ENCODE measurements at regions not wholly inside any gene's neighbourhood (a gene's known extent, or its start where the extent isn't known, plus 50 kb on each side); places are given as distances from the start of the nearest gene placed in this dataset.

GRCh38 chr11:98365190-98365589, 655.6 kb upstream of the CNTN5 start:
- H3K27ac ChIP-seq (ENCODE audit: insufficient read depth, low read depth, low read length) = no peak overlapping the region
- FAIRE-seq = no peak
- ChIA-PET CTCF (no interaction called here), POLR2A (no interaction called here)
- H3K4me3 ChIP-seq (replicated peaks in 1 of 3; ENCODE audit: insufficient read depth in 1 of 3, low read depth in 1 of 3, low read length in 3 of 3) = no peak overlapping the region
- no peaks in the 10 kb centered on the region for H3K79me2 ChIP-seq (ENCODE audit: control insufficient read depth, insufficient read depth, low read length)
- no peak overlapping the region for H3K4me2 ChIP-seq (ENCODE audit: insufficient read depth, low read length)
- H4K20me1 ChIP-seq (replicated peaks; ENCODE audit: control insufficient read depth, extremely low read depth, insufficient read depth, low read length) = no peaks in the 10 kb centered on the region
- no TSS peak for BruUV-seq (replicated peaks)
- H2AFZ ChIP-seq (ENCODE audit: low read depth, low read length) = no peak overlapping the region
- TF ChIP-seq, protein P1, sequence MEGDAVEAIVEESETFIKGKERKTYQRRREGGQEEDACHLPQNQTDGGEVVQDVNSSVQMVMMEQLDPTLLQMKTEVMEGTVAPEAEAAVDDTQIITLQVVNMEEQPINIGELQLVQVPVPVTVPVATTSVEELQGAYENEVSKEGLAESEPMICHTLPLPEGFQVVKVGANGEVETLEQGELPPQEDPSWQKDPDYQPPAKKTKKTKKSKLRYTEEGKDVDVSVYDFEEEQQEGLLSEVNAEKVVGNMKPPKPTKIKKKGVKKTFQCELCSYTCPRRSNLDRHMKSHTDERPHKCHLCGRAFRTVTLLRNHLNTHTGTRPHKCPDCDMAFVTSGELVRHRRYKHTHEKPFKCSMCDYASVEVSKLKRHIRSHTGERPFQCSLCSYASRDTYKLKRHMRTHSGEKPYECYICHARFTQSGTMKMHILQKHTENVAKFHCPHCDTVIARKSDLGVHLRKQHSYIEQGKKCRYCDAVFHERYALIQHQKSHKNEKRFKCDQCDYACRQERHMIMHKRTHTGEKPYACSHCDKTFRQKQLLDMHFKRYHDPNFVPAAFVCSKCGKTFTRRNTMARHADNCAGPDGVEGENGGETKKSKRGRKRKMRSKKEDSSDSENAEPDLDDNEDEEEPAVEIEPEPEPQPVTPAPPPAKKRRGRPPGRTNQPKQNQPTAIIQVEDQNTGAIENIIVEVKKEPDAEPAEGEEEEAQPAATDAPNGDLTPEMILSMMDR (IDR thresholded peaks at IDR 0.05; ENCODE audit: extremely low read depth in 1 of 2, insufficient read depth in 1 of 2, low read depth in 1 of 2, low read length in 2 of 2) = no peak
- TF ChIP-seq EZH2 (IDR thresholded peaks at IDR 0.05; ENCODE audit: borderline replicate concordance, low read depth, low read length, severe bottlenecking) (no peak), FOS (IDR thresholded peaks at IDR 0.05; ENCODE audit: borderline replicate concordance, insufficient read depth, low read length) (peak; percentile 7)
- TF ChIP-seq, protein P2, sequence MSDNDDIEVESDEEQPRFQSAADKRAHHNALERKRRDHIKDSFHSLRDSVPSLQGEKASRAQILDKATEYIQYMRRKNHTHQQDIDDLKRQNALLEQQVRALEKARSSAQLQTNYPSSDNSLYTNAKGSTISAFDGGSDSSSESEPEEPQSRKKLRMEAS (IDR thresholded peaks at IDR 0.05; ENCODE audit: insufficient read depth, insufficient read length) = no peak
- dilution Hi-C loops (cut with MboI; ENCODE audit: extremely low pct_ligation_motif_present, low sequenced_read_pairs) (no loop called here), intact Hi-C loops (cut with micrococcal nuclease) (no loop called here)
- H3K9me1 ChIP-seq (replicated peaks; ENCODE audit: control insufficient read depth, extremely low read depth, insufficient read depth, low read length) = no peaks in the 10 kb centered on the region
- no peaks in the 10 kb centered on the region for H3K27me3 ChIP-seq (ENCODE audit: control insufficient read depth in 2 of 2, insufficient read depth in 2 of 2, low read length in 2 of 2)
- no peaks in the 10 kb centered on the region for H3K36me3 ChIP-seq (ENCODE audit: control insufficient read depth in 2 of 2, extremely low read depth in 1 of 2, insufficient read depth in 2 of 2, low read length in 2 of 2)
- H3K9me3 ChIP-seq (replicated peaks; ENCODE audit: control insufficient read depth, insufficient read depth, low read length) = no peaks in the 10 kb centered on the region
- H3K4me1 ChIP-seq (ENCODE audit: control insufficient read depth, extremely low read depth, insufficient read depth, low read length) = no peaks in the 10 kb centered on the region
- no peak overlapping the region for H3K9ac ChIP-seq (replicated peaks; ENCODE audit: extremely low read depth, insufficient read depth, low read length)
- DNase-seq (ENCODE audit: low read depth, low spot score) = no peak

GRCh38 chr11:98365941-98366340, 654.8 kb upstream of the CNTN5 start:
- no peak overlapping the region for H3K9ac ChIP-seq (replicated peaks; ENCODE audit: extremely low read depth, insufficient read depth, low read length)
- intact Hi-C loops (cut with micrococcal nuclease) = no loop called here
- H3K4me1 ChIP-seq (ENCODE audit: control insufficient read depth, extremely low read depth, insufficient read depth, low read length) = no peaks in the 10 kb centered on the region
- dilution Hi-C loops (cut with MboI; ENCODE audit: extremely low pct_ligation_motif_present, low sequenced_read_pairs) = no loop called here
- H3K36me3 ChIP-seq (ENCODE audit: control insufficient read depth in 2 of 2, extremely low read depth in 1 of 2, insufficient read depth in 2 of 2, low read length in 2 of 2) = no peaks in the 10 kb centered on the region
- TF ChIP-seq POLR2AphosphoS5 (IDR thresholded peaks at IDR 0.05; ENCODE audit: insufficient read depth, low read depth, low read length) (no peak), POLR2A (IDR thresholded peaks at IDR 0.05; ENCODE audit: low read depth, low read length) (no peak), EZH2 (IDR thresholded peaks at IDR 0.05; ENCODE audit: borderline replicate concordance, low read depth, low read length, severe bottlenecking) (no peak), MYC (IDR thresholded peaks at IDR 0.05; ENCODE audit: low read depth, low read length) (no peak), GATA2 (IDR thresholded peaks at IDR 0.05; ENCODE audit: insufficient read depth, insufficient read length, low read depth, low read length) (no peak), FOS (IDR thresholded peaks at IDR 0.05; ENCODE audit: borderline replicate concordance, insufficient read depth, low read length) (no peak), JUN (IDR thresholded peaks at IDR 0.05; ENCODE audit: borderline replicate concordance, insufficient read depth, insufficient read length, low read depth) (no peak)
- TF ChIP-seq, protein P2 (IDR thresholded peaks at IDR 0.05; ENCODE audit: insufficient read depth, insufficient read length) = no peak
- TF ChIP-seq, protein P1 (IDR thresholded peaks at IDR 0.05; ENCODE audit: extremely low read depth in 1 of 2, insufficient read depth in 1 of 2, low read depth in 1 of 2, low read length in 2 of 2) = no peak
- H3K9me1 ChIP-seq (replicated peaks; ENCODE audit: control insufficient read depth, extremely low read depth, insufficient read depth, low read length) = no peaks in the 10 kb centered on the region
- no peaks in the 10 kb centered on the region for H4K20me1 ChIP-seq (replicated peaks; ENCODE audit: control insufficient read depth, extremely low read depth, insufficient read depth, low read length)
- no peak overlapping the region for H3K27ac ChIP-seq (ENCODE audit: insufficient read depth, low read depth, low read length)
- no peak overlapping the region for H2AFZ ChIP-seq (ENCODE audit: low read depth, low read length)
- BruUV-seq (replicated peaks) = no TSS peak
- DNase-seq (ENCODE audit: low read depth, low spot score) (no peak), FAIRE-seq (no peak)
- CTCF ChIA-PET = no interaction called here
- H3K27me3 ChIP-seq (ENCODE audit: control insufficient read depth in 2 of 2, insufficient read depth in 2 of 2, low read length in 2 of 2) = no peaks in the 10 kb centered on the region
- POLR2A ChIA-PET = no interaction called here
- H3K4me3 ChIP-seq (replicated peaks in 1 of 3; ENCODE audit: insufficient read depth in 1 of 3, low read depth in 1 of 3, low read length in 3 of 3) = no peak overlapping the region
- no peaks in the 10 kb centered on the region for H3K79me2 ChIP-seq (ENCODE audit: control insufficient read depth, insufficient read depth, low read length)
- peaks cover 2% of the 10 kb centered on the region for H3K9me3 ChIP-seq (replicated peaks; ENCODE audit: control insufficient read depth, insufficient read depth, low read length)
- no peak overlapping the region for H3K4me2 ChIP-seq (ENCODE audit: insufficient read depth, low read length)

Data from endothelial cell of umbilical vein (primary cell).